IMR-90 (cell line): ENCODE measurements at regions not wholly inside any gene's neighbourhood (a gene's known extent, or its start where the extent isn't known, plus 50 kb on each side); places are given as distances from the start of the nearest gene placed in this dataset.

ENCODE experiments used
- ATAC-seq: fragments of 200-7000 bp; cut with Tn5 transposase; 2 replicates; pipeline ENCODE4 v1.9.1; 2020; ENCODE audit warnings: low read depth, mild to moderate bottlenecking, moderate library complexity
- BruUV-seq: library from RNA; stranded (reverse); fragments of 400-500 nt; replicated peaks from 2 replicates; lab custom pipeline; 2021; lab: Mats Ljungman, UMichigan
- CTCF ChIA-PET: fragments of 300-600 bp; formaldehyde crosslinking; extraction: SDS; loops from one replicate; lab custom pipeline; 2021; ENCODE audit warnings: antibody characterized with exemption; lab: Yijun Ruan, JAX
- POLR2A ChIA-PET: fragments of 300-600 bp; sonication (Branson Sonifier 250); formaldehyde crosslinking; loops from one replicate; lab custom pipeline; 2022; ENCODE audit warnings: antibody characterized with exemption; ENCODE audit not compliant: unreplicated experiment; lab: Charles Lee
- DNase-seq: peaks from one replicate; pipeline ENCODE4 v3.0.0; 2013
- H2AFZ ChIP-seq: replicated peaks from 2 replicates; pipeline ENCODE3; 2013; ENCODE audit warnings: low read length, mild to moderate bottlenecking; ENCODE audit not compliant: poor library complexity
- H2AK5ac ChIP-seq: 2 replicates; pipeline ENCODE4 v1.6.1; 2013; ENCODE audit warnings: low read depth, low read length, inconsistent platforms
- H2AK9ac ChIP-seq: replicated peaks from 2 replicates; pipeline ENCODE3; 2013; ENCODE audit warnings: mild to moderate bottlenecking, low read depth, low read length, moderate library complexity; ENCODE audit not compliant: poor library complexity
- H2BK120ac ChIP-seq: 2 replicates; pipeline ENCODE4 v1.6.1; 2013; ENCODE audit warnings: low read depth, low read length, inconsistent platforms
- H2BK15ac ChIP-seq: 3 replicates; pipeline ENCODE4 v1.6.1; 2013; ENCODE audit warnings: low read depth, low read length, inconsistent platforms
- H2BK20ac ChIP-seq: 2 replicates; pipeline ENCODE4 v1.6.1; 2013; ENCODE audit warnings: low read depth, mild to moderate bottlenecking, inconsistent platforms, low read length, moderate library complexity
- H2BK5ac ChIP-seq: 2 replicates; pipeline ENCODE4 v1.6.1; 2013; ENCODE audit warnings: mild to moderate bottlenecking, low read depth, low read length, inconsistent platforms; ENCODE audit not compliant: poor library complexity, severe bottlenecking
- H3K14ac ChIP-seq: replicated peaks from 2 replicates; pipeline ENCODE4 v1.6.1; 2013; ENCODE audit warnings: low read depth, low read length, inconsistent platforms
- H3K18ac ChIP-seq: 2 replicates; pipeline ENCODE4 v1.6.1; 2013; ENCODE audit warnings: low read depth, low read length, control low read depth
- H3K23ac ChIP-seq: 2 replicates; pipeline ENCODE4 v1.6.1; 2013; ENCODE audit warnings: low read depth, low read length, inconsistent platforms
- H3K27ac ChIP-seq: 2 replicates; pipeline ENCODE4 v1.5.1; 2013; ENCODE audit warnings: mild to moderate bottlenecking, control low read depth, low read length; ENCODE audit not compliant: insufficient read depth
- H3K27me3 ChIP-seq: 2 replicates; pipeline ENCODE4 v1.6.1; 2013; ENCODE audit warnings: low read length; ENCODE audit not compliant: control insufficient read depth, insufficient read depth
- H3K36me3 ChIP-seq: 2 replicates; pipeline ENCODE4 v1.6.1; 2013; ENCODE audit warnings: low read length, mixed read lengths; ENCODE audit not compliant: control insufficient read depth, insufficient read depth
- H3K4ac ChIP-seq: 2 replicates; pipeline ENCODE4 v1.6.1; 2013; ENCODE audit warnings: low read depth, low read length, inconsistent platforms
- H3K4me1 ChIP-seq: 2 replicates; pipeline ENCODE4 v1.6.1; 2013; ENCODE audit warnings: low read length, mixed read lengths; ENCODE audit not compliant: control insufficient read depth, insufficient read depth
- H3K4me2 ChIP-seq: 2 replicates; pipeline ENCODE4 v1.6.1; 2013; ENCODE audit warnings: low read depth, mild to moderate bottlenecking, control low read depth, low read length, moderate library complexity
- H3K4me3 ChIP-seq: 2 replicates; pipeline ENCODE4 v1.5.1; 2013; ENCODE audit warnings: low read depth, mild to moderate bottlenecking, control low read depth, low read length, moderate library complexity; ENCODE audit not compliant: insufficient read depth
- H3K56ac ChIP-seq: 2 replicates; pipeline ENCODE4 v1.6.1; 2013; ENCODE audit warnings: low read length, inconsistent platforms; ENCODE audit not compliant: insufficient read depth; ENCODE audit errors: extremely low read depth
- H3K79me1 ChIP-seq, 2 experiments: 2 replicates each; pipeline ENCODE4 v1.6.1; 2013; ENCODE audit warnings: low read length in 2 of 2, inconsistent platforms in 1 of 2, low read depth in 1 of 2
- H3K9ac ChIP-seq: 2 replicates; pipeline ENCODE4 v1.6.1; 2013; ENCODE audit warnings: low read depth, low read length, control low read depth
- H3K9me1 ChIP-seq: 2 replicates; pipeline ENCODE4 v1.6.1; 2013; ENCODE audit warnings: low read length, inconsistent platforms; ENCODE audit not compliant: insufficient read depth
- H3K9me3 ChIP-seq: 2 replicates; pipeline ENCODE4 v1.6.1; 2013; ENCODE audit warnings: low read length; ENCODE audit not compliant: control insufficient read depth, insufficient read depth
- H4K20me1 ChIP-seq: 2 replicates; pipeline ENCODE4 v1.6.1; 2013; ENCODE audit warnings: low read length, inconsistent platforms; ENCODE audit not compliant: insufficient read depth
- H4K5ac ChIP-seq: 2 replicates; pipeline ENCODE4 v1.6.1; 2013; ENCODE audit warnings: mild to moderate bottlenecking, low read depth, low read length, control low read depth
- H4K8ac ChIP-seq, 2 experiments: 2 replicates each; pipeline ENCODE4 v1.6.1; 2013; ENCODE audit warnings: low read depth in 2 of 2, low read length in 2 of 2, control low read depth in 1 of 2, inconsistent platforms in 1 of 2
- H4K91ac ChIP-seq: 2 replicates; pipeline ENCODE4 v1.6.1; 2013; ENCODE audit warnings: low read depth, low read length, inconsistent platforms; ENCODE audit not compliant: insufficient read depth
- BHLHE40 ChIP-seq: fragments of 150-350 bp; IDR thresholded peaks from 2 replicates; pipeline ENCODE4 v1.6.1; 2016; ENCODE audit warnings: mild to moderate bottlenecking, low read depth, low read length
- CEBPB ChIP-seq: IDR thresholded peaks from 2 replicates; pipeline ENCODE4 v1.6.1; 2012; ENCODE audit warnings: low read depth, low read length, improper control_type of control experiment
- CHD1 ChIP-seq: IDR thresholded peaks from 2 replicates; pipeline ENCODE4 v1.6.1; 2012; ENCODE audit warnings: low read depth, low read length, improper control_type of control experiment
- FOS ChIP-seq: fragments of 150-350 bp; IDR thresholded peaks from 2 replicates; pipeline ENCODE4 v1.6.1; 2016; ENCODE audit warnings: low read depth, low read length
- MAFK ChIP-seq: IDR thresholded peaks from 2 replicates; pipeline ENCODE4 v1.6.1; 2012; ENCODE audit warnings: low read depth, low read length, improper control_type of control experiment
- MAZ ChIP-seq: IDR thresholded peaks from 2 replicates; pipeline ENCODE4 v1.6.1; 2012; ENCODE audit warnings: low read depth, mild to moderate bottlenecking, low read length, improper control_type of control experiment, moderate library complexity, borderline replicate concordance
- MXI1 ChIP-seq: IDR thresholded peaks from 2 replicates; pipeline ENCODE4 v1.6.1; 2012; ENCODE audit warnings: low read depth, mild to moderate bottlenecking, low read length, moderate library complexity, borderline replicate concordance
- NFE2L2 ChIP-seq: fragments of 150-350 bp; IDR thresholded peaks from 2 replicates; pipeline ENCODE4 v1.6.1; 2016; ENCODE audit warnings: low read depth, mild to moderate bottlenecking, low read length
- POLR2A ChIP-seq: IDR thresholded peaks from 2 replicates; pipeline ENCODE4 v1.6.1; 2012; ENCODE audit warnings: mild to moderate bottlenecking, low read depth, low read length
- RAD21 ChIP-seq: IDR thresholded peaks from 2 replicates; pipeline ENCODE4 v1.6.1; 2012; ENCODE audit warnings: low read length, improper control_type of control experiment
- RCOR1 ChIP-seq: IDR thresholded peaks from 2 replicates; pipeline ENCODE4 v1.6.1; 2012; ENCODE audit warnings: mild to moderate bottlenecking, low read length, improper control_type of control experiment; ENCODE audit not compliant: insufficient replicate concordance
- RFX5 ChIP-seq: IDR thresholded peaks from 2 replicates; pipeline ENCODE4 v1.8.0; 2012; ENCODE audit warnings: low read depth, mild to moderate bottlenecking, low read length, moderate library complexity
- SMC3 ChIP-seq: fragments of 150-350 bp; IDR thresholded peaks from 2 replicates; pipeline ENCODE4 v1.6.1; 2016; ENCODE audit warnings: low read depth, mild to moderate bottlenecking, antibody characterized with exemption, low read length, moderate library complexity
- WGBS, 2 experiments: methylation state at CpG; one replicate each; pipeline versions ENCODE4 v1.1.5 to v1.1.7; 2013; ENCODE audit warnings: missing lambda C conversion rate in 2 of 2; ENCODE audit not compliant: insufficient read length in 1 of 2; ENCODE audit errors: extremely low coverage in 2 of 2; 5-methylcytosine and 5-hydroxymethylcytosine counted together
- dilution Hi-C: fragments of 300-500 bp; cut with HindIII; formaldehyde crosslinking; loops from one replicate; pipeline ENCODE4 v1.14.3; 2018; ENCODE audit warnings: low sequenced_read_pairs; ENCODE audit not compliant: unreplicated experiment
- in situ Hi-C: fragments of 300-500 bp; cut with MboI; formaldehyde crosslinking; loops from 3 replicates; pipeline ENCODE4 v1.14.3; 2019; ENCODE audit warnings: low sequenced_read_pairs, inconsistent platforms, mixed read lengths
- intact Hi-C: fragments of 100-400 bp; cut with micrococcal nuclease; formaldehyde crosslinking; loops from 2 replicates; pipeline ENCODE4 v1.10.0; 2022
- TF ChIP-seq, protein P1 (sequence below): fragments of 150-350 bp; IDR thresholded peaks from 2 replicates; pipeline ENCODE4 v1.6.1; 2017; ENCODE audit warnings: mild to moderate bottlenecking, antibody characterized with exemption, low read length, low read depth
- TF ChIP-seq, protein P2 (sequence below): conservative IDR thresholded peaks from 2 replicates; pipeline ENCODE4 v1.5.1; 2012; ENCODE audit warnings: mild to moderate bottlenecking, low read depth, low read length, improper control_type of control experiment
- TF ChIP-seq, protein P3 (sequence below): fragments of 150-350 bp; IDR thresholded peaks from 2 replicates; pipeline ENCODE4 v1.6.1; 2016; ENCODE audit warnings: low read depth, mild to moderate bottlenecking, low read length, moderate library complexity, borderline replicate concordance

DNA sequence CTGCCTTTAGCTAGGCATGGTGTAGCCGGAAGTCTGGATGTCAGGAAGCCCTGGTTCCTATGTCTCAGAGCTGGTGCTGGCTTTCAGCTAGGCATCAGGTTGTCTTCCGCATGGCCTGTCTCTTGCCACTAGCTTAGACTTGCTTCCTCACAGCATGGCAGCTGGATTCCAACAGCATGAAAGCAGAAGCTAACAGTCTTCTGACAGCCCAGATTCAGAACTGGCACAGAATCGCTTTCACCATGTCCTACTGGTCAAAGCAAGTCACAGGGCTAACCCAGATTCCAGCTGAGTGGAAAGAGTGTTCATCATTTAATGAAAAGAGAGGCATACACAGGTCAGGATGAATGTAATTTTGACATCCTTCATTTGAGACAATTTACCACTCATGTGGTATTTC lies 1050.5 kb downstream of the ROBO2 start:
- no peak overlapping the region for H3K23ac ChIP-seq
- no peak overlapping the region for H4K5ac ChIP-seq
- H3K4me3 ChIP-seq = no peak overlapping the region
- CTCF ChIA-PET = no interaction called here
- H3K18ac ChIP-seq = no peak overlapping the region
- no CpG with 5 or more reads among the region's 3 CpGs for WGBS, 2 experiments
- H3K9me3 ChIP-seq = no peaks in the 10 kb centered on the region
- POLR2A ChIA-PET = no interaction called here
- no peak overlapping the region for H4K8ac ChIP-seq
- no peaks in the 10 kb centered on the region for H3K79me1 ChIP-seq
- H4K20me1 ChIP-seq = no peaks in the 10 kb centered on the region
- H2BK5ac ChIP-seq = no peak overlapping the region
- H3K36me3 ChIP-seq = no peaks in the 10 kb centered on the region
- H4K91ac ChIP-seq = no peak overlapping the region
- no peak overlapping the region for H2BK20ac ChIP-seq
- H3K4ac ChIP-seq = no peak overlapping the region
- H2BK120ac ChIP-seq = no peak overlapping the region
- no peaks in the 10 kb centered on the region for H3K9me1 ChIP-seq
- no peak for TF ChIP-seq CEBPB
- TF ChIP-seq, protein P1, sequence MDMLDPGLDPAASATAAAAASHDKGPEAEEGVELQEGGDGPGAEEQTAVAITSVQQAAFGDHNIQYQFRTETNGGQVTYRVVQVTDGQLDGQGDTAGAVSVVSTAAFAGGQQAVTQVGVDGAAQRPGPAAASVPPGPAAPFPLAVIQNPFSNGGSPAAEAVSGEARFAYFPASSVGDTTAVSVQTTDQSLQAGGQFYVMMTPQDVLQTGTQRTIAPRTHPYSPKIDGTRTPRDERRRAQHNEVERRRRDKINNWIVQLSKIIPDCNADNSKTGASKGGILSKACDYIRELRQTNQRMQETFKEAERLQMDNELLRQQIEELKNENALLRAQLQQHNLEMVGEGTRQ = no peak
- no peak for TF ChIP-seq CHD1
- no peak for TF ChIP-seq SMC3
- no peak for TF ChIP-seq RFX5
- TF ChIP-seq MAZ = no peak
- no peak for TF ChIP-seq MAFK
- no peak for TF ChIP-seq NFE2L2
- TF ChIP-seq FOS = no peak
- TF ChIP-seq, protein P2, sequence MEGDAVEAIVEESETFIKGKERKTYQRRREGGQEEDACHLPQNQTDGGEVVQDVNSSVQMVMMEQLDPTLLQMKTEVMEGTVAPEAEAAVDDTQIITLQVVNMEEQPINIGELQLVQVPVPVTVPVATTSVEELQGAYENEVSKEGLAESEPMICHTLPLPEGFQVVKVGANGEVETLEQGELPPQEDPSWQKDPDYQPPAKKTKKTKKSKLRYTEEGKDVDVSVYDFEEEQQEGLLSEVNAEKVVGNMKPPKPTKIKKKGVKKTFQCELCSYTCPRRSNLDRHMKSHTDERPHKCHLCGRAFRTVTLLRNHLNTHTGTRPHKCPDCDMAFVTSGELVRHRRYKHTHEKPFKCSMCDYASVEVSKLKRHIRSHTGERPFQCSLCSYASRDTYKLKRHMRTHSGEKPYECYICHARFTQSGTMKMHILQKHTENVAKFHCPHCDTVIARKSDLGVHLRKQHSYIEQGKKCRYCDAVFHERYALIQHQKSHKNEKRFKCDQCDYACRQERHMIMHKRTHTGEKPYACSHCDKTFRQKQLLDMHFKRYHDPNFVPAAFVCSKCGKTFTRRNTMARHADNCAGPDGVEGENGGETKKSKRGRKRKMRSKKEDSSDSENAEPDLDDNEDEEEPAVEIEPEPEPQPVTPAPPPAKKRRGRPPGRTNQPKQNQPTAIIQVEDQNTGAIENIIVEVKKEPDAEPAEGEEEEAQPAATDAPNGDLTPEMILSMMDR = no peak
- TF ChIP-seq RAD21 = no peak
- TF ChIP-seq BHLHE40 = no peak
- no peak for TF ChIP-seq RCOR1
- TF ChIP-seq, protein P3, sequence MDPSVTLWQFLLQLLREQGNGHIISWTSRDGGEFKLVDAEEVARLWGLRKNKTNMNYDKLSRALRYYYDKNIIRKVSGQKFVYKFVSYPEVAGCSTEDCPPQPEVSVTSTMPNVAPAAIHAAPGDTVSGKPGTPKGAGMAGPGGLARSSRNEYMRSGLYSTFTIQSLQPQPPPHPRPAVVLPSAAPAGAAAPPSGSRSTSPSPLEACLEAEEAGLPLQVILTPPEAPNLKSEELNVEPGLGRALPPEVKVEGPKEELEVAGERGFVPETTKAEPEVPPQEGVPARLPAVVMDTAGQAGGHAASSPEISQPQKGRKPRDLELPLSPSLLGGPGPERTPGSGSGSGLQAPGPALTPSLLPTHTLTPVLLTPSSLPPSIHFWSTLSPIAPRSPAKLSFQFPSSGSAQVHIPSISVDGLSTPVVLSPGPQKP = no peak
- TF ChIP-seq POLR2A = no peak
- TF ChIP-seq MXI1 = no peak
- no peak overlapping the region for H2BK15ac ChIP-seq
- dilution Hi-C loops = no loop called here
- no peak overlapping the region for H2AK9ac ChIP-seq
- H3K14ac ChIP-seq = no peak overlapping the region
- no peaks in the 10 kb centered on the region for H3K4me1 ChIP-seq
- no peak overlapping the region for H3K9ac ChIP-seq
- no peak overlapping the region for H2AK5ac ChIP-seq
- no peak overlapping the region for H3K27ac ChIP-seq
- ATAC-seq = no peak
- DNase-seq = no peak
- H3K4me2 ChIP-seq = no peak overlapping the region
- H3K56ac ChIP-seq = no peak overlapping the region
- H3K27me3 ChIP-seq = no peaks in the 10 kb centered on the region
- intact Hi-C loops = no loop called here
- in situ Hi-C loops = no loop called here
- no peak overlapping the region for H2AFZ ChIP-seq
- no TSS peak for BruUV-seq
